ENCODE measurements at regions not wholly inside any gene's neighbourhood (a gene's known extent, or its start where the extent isn't known, plus 50 kb on each side); places are given as distances from the start of the nearest gene placed in this dataset.

GRCh38 chr1:242839101-242839500 is 314.6 kb upstream of the PLD5 start:
- TF ChIP-seq CTCF (IDR thresholded peaks at IDR 0.05; ENCODE audit: low read length) (no peak), EZH2 (IDR thresholded peaks at IDR 0.05; ENCODE audit: borderline replicate concordance, low read length) (no peak)
